Thoracic aorta (tissue), 2 donors: ENCODE measurements at regions not wholly inside any gene's neighbourhood (a gene's known extent, or its start where the extent isn't known, plus 50 kb on each side); places are given as distances from the start of the nearest gene placed in this dataset.

ENCODE experiments used
- ATAC-seq: fragments of 150-250 bp; one replicate; pipeline ENCODE4 v1.8.0; 2017; ENCODE audit warnings: low read depth; ENCODE audit not compliant: insufficient number of reproducible peaks, low FRiP score
- DNase-seq: peaks from one replicate; pipeline ENCODE4 v3.0.0-alpha.2; 2020; ENCODE audit warnings: low spot score
- H3K27ac ChIP-seq, 2 donors: fragments of 200-600 bp; sonication (generic); 1 replicate in 1 of 2; 2 replicates in 1 of 2; pipeline ENCODE4 v1.5.1; 2016; ENCODE audit warnings: mild to moderate bottlenecking in 2 of 2, moderate library complexity in 2 of 2
- H3K27me3 ChIP-seq: fragments of 200-600 bp; sonication (generic); replicated peaks from 2 replicates; pipeline ENCODE4 v1.6.0; 2016; ENCODE audit warnings: mild to moderate bottlenecking; ENCODE audit not compliant: insufficient read depth
- H3K36me3 ChIP-seq: fragments of 200-600 bp; sonication (generic); one replicate; pipeline ENCODE4 v1.5.1; 2016
- H3K4me1 ChIP-seq, 2 donors: fragments of 200-600 bp; sonication (generic); 1 replicate in 1 of 2; 2 replicates in 1 of 2; pipeline versions ENCODE4 v1.5.1 to v1.6.0; 2016; ENCODE audit warnings: low read depth in 2 of 2, mild to moderate bottlenecking in 1 of 2; ENCODE audit not compliant: control insufficient read depth in 1 of 2
- H3K4me3 ChIP-seq: fragments of 200-600 bp; sonication (generic); 2 replicates; pipeline ENCODE4 v1.5.1; 2016; ENCODE audit warnings: mild to moderate bottlenecking
- H3K9me3 ChIP-seq: fragments of 200-600 bp; sonication (generic); 2 replicates; pipeline ENCODE4 v1.5.1; 2016
- TF ChIP-seq, protein P1 (sequence below): fragments of 200-600 bp; sonication (generic); IDR thresholded peaks from one replicate; pipeline ENCODE4 v1.5.1; 2019; ENCODE audit warnings: antibody characterized with exemption

DNA sequence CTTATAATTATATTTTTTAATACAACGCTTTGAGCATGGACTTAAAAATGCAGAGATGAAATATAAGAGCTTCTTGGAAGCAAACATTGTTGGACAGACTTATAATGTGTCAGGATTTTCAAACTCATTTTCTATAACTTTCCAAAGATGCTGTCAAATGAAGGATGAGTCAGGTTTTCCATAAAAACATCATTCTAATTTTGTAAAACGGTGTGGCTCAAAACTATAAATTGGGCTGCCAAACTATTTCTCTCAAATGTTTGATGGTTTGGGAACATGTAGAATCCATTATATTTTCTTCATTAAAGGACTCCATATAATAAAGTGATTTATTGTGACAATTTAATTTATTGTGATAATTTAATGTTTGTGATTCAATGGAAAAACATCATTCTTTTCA is 511.2 kb downstream of the USP25 start:
- no peak for DNase-seq
- Histone ChIP-seq H3K27me3 (no peaks in the 10 kb centered on the region), H3K4me1 (peaks cover 0 to 4% of the 10 kb centered on the region in 2 donors), H3K27ac (peak overlapping the region in 1 of 2 donors; percentile 5), H3K36me3 (no peaks in the 10 kb centered on the region), H3K9me3 (no peaks in the 10 kb centered on the region), H3K4me3 (no peak overlapping the region)
- no peak for ATAC-seq
- TF ChIP-seq, protein P1, sequence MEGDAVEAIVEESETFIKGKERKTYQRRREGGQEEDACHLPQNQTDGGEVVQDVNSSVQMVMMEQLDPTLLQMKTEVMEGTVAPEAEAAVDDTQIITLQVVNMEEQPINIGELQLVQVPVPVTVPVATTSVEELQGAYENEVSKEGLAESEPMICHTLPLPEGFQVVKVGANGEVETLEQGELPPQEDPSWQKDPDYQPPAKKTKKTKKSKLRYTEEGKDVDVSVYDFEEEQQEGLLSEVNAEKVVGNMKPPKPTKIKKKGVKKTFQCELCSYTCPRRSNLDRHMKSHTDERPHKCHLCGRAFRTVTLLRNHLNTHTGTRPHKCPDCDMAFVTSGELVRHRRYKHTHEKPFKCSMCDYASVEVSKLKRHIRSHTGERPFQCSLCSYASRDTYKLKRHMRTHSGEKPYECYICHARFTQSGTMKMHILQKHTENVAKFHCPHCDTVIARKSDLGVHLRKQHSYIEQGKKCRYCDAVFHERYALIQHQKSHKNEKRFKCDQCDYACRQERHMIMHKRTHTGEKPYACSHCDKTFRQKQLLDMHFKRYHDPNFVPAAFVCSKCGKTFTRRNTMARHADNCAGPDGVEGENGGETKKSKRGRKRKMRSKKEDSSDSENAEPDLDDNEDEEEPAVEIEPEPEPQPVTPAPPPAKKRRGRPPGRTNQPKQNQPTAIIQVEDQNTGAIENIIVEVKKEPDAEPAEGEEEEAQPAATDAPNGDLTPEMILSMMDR = no peak

DNA sequence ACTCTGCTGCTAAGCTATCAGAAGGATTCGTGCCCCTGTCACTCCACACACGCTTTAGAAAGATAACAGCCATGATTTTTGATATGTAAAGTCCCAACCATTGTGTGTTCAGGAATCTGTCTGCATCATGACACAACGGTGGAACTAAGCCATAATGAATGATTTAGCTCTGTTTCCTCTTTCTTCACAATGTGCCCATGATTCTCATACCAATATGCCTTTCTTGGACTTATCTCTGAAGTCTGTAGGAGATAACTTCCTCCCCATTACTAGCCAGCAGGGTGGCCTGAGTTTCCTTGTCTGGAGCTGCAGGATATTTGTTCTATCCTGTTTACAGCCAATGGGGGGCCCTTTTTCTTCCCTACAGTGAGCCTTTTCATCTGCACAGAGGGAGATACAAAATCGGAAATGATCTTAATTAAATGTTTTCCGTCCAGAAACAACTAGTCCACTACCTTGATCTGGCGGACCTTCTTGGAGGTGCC is 511.7 kb downstream of the USP25 start:
- ATAC-seq (no peak), DNase-seq (no peak)
- Histone ChIP-seq H3K9me3 (no peaks in the 10 kb centered on the region), H3K4me3 (no peak overlapping the region), H3K4me1 (peaks cover 0 to 4% of the 10 kb centered on the region in 2 donors), H3K27ac (peak overlapping the region in 1 of 2 donors; percentile 5), H3K36me3 (no peaks in the 10 kb centered on the region), H3K27me3 (no peaks in the 10 kb centered on the region)
- TF ChIP-seq, protein P1 = no peak

DNA sequence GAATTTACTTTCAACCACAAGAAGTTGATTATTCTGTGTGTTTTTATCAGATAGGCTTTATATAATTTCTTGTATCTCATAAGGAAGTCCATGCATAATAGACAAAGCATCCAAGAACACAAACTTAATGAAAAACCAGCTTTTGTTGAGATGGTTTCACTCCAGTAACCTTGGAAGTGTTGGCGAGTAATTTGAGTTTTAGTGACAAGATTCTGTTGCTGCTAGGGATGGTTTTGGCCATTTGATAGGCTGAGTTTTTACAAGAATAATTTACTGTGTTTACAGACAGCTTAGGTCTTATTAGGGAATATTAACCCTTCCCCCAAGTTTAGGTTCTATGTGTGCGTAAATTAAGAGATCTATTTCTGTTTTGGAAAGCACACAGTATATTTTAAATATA is 513.6 kb downstream of the USP25 start:
- H3K4me3 ChIP-seq = no peak overlapping the region
- H3K27me3 ChIP-seq = no peaks in the 10 kb centered on the region
- no peak overlapping the region for H3K27ac ChIP-seq
- DNase-seq = no peak
- no peak for ATAC-seq
- no peaks in the 10 kb centered on the region for H3K9me3 ChIP-seq
- TF ChIP-seq, protein P1 = no peak
- no peaks in the 10 kb centered on the region for H3K36me3 ChIP-seq
- H3K4me1 ChIP-seq = peaks cover 0 to 4% of the 10 kb centered on the region in 2 donors

DNA sequence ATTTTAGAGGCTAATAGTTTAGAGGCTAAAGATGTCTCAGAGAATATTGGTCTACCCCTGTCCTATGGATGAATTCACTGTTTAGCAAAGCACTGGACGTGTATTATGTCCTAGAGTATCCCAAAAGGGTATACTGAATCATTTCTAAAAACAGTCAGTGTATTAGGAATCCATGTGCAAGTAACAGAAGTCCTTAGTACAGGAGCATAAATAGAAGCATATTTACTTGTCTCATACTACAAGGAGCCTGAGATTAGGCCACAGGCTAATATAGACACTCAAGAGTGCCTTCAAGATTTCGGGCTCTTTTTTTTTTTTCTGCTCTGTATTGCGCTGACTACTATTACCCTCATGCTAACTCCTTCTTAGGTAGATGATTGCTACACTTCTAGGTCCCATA is 518.9 kb downstream of the USP25 start:
- ATAC-seq = no peak
- TF ChIP-seq, protein P1 = no peak
- no peak for DNase-seq

DNA sequence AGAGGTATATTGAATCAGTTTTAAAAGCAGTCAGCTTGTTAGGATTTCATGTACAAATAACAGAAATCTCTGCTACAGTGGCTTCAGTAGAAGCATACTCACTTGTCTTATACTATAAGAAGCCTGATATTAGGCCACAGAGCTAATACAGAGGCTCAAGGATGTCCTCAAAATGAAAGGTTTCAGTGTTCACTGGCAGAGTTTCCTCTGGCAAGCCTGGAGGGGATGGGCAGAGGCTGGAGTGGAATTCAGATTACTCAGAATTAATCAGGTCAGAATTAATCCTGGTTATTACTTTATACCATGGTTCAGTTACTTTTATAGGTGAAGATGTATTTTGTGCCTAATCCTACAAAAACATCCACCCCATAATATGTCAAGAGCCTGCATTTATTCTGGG is 520.5 kb downstream of the USP25 start:
- no peaks in the 10 kb centered on the region for H3K27me3 ChIP-seq
- peaks cover 0 to 12% of the 10 kb centered on the region in 2 donors for H3K4me1 ChIP-seq
- TF ChIP-seq, protein P1 = no peak
- H3K27ac ChIP-seq = no peak overlapping the region
- H3K36me3 ChIP-seq = no peaks in the 10 kb centered on the region
- DNase-seq = no peak
- H3K4me3 ChIP-seq = no peak overlapping the region
- H3K9me3 ChIP-seq = no peaks in the 10 kb centered on the region
- no peak for ATAC-seq

More for the DNA sequence above, 518.9 kb downstream of the USP25 start:
- Histone ChIP-seq H3K36me3 (no peaks in the 10 kb centered on the region), H3K4me1 (peaks cover 0 to 5% of the 10 kb centered on the region in 2 donors), H3K27ac (no peak overlapping the region), H3K4me3 (no peak overlapping the region), H3K27me3 (no peaks in the 10 kb centered on the region), H3K9me3 (no peaks in the 10 kb centered on the region)
